ENCODE measurements at regions not wholly inside any gene's neighbourhood (a gene's known extent, or its start where the extent isn't known, plus 50 kb on each side); places are given as distances from the start of the nearest gene placed in this dataset.

- DNase-seq, result no peak
These were observed 86.5 kb upstream of the PFN2 start for GRCh38 chr3:150057227-150057626.

GRCh38 chr3:150055332-150055731, 84.6 kb upstream of the PFN2 start:
- DNase-seq, result no peak

- no peak for DNase-seq
These were observed 83.9 kb upstream of the PFN2 start for GRCh38 chr3:150054635-150055034.

GRCh38 chr3:150050510-150050909, 79.8 kb upstream of the PFN2 start:
- no peak for DNase-seq

- DNase-seq, result no peak
These were observed 78.6 kb upstream of the PFN2 start for GRCh38 chr3:150049317-150049716.

GRCh38 chr3:150041877-150042276, 71.2 kb upstream of the PFN2 start:
- DNase-seq, result no peak

GRCh38 chr3:150040097-150040496, 69.4 kb upstream of the PFN2 start:
- no peak for DNase-seq

- DNase-seq, result no peak
These were observed 68.1 kb upstream of the PFN2 start for GRCh38 chr3:150038830-150039229.

GRCh38 chr3:150036780-150037179, 66.1 kb upstream of the PFN2 start:
- DNase-seq, result no peak

- DNase-seq, result no peak
These were observed 65.4 kb upstream of the PFN2 start for GRCh38 chr3:150035910-150036612.

GRCh38 chr3:150035301-150035779, 64.6 kb upstream of the PFN2 start:
- no peak for DNase-seq

GRCh38 chr3:150033721-150034120, 63.0 kb upstream of the PFN2 start:
- no peak for DNase-seq

- no peak for DNase-seq
These were observed 60.1 kb upstream of the PFN2 start for GRCh38 chr3:150030841-150031240.

GRCh38 chr3:150023239-150023636, 52.5 kb upstream of the PFN2 start:
- DNase-seq, result no peak

GRCh38 chr3:150022381-150023238, 51.9 kb upstream of the PFN2 start:
- DNase-seq, result no peak

GRCh38 chr3:150020527-150020926, 49.8 kb upstream of the PFN2 start:
- no peak for DNase-seq

Measured in CD4-positive, alpha-beta T cell treated with Interleukin-10 for 1 hour (primary cell).